Esophagus squamous epithelium (tissue), 5 donors: ENCODE measurements at regions not wholly inside any gene's neighbourhood (a gene's known extent, or its start where the extent isn't known, plus 50 kb on each side); places are given as distances from the start of the nearest gene placed in this dataset.

Source experiments
- DNase-seq: peaks from one replicate; lab custom pipeline; 2025; lab: John Stamatoyannopoulos, UW
- H3K27ac ChIP-seq, 4 donors: fragments of 200-600 bp; sonication (generic); one replicate each; pipeline ENCODE4 v1.5.1; 2016 to 2019; ENCODE audit warnings: mild to moderate bottlenecking in 1 of 4
- H3K27me3 ChIP-seq, 4 donors: fragments of 200-600 bp; sonication (generic); 1 replicate in 3 of 4; 2 replicates in 1 of 4; pipeline versions ENCODE4 v1.5.1 to v1.6.0; 2017 to 2021; ENCODE audit warnings: antibody characterized with exemption in 1 of 4
- H3K36me3 ChIP-seq, 3 donors: fragments of 200-600 bp; sonication (generic); one replicate each; pipeline ENCODE4 v1.5.1; 2016 to 2019
- H3K4me1 ChIP-seq, 3 donors: fragments of 200-600 bp; sonication (generic); one replicate each; pipeline ENCODE4 v1.5.1; 2017 to 2019
- H3K4me3 ChIP-seq, 4 donors: fragments of 200-600 bp; sonication (generic); 1 replicate in 3 of 4; 2 replicates in 1 of 4; pipeline ENCODE4 v1.5.1; 2016 to 2019; ENCODE audit warnings: mild to moderate bottlenecking in 2 of 4, moderate library complexity in 1 of 4
- H3K9me3 ChIP-seq, 3 donors: fragments of 200-600 bp; sonication (generic); one replicate each; pipeline ENCODE4 v1.5.1; 2016 to 2019
- CTCF ChIP-seq, 6 experiments: fragments of 450-650 bp in 4 of 6; fragments of 200-600 bp in 2 of 6; sonication (generic) in 2 of 6; IDR thresholded peaks; one replicate each; pipeline ENCODE4 v1.5.1; 2016 to 2019; ENCODE audit warnings: antibody characterized with exemption in 6 of 6, mild to moderate bottlenecking in 4 of 6, moderate library complexity in 4 of 6
- POLR2A ChIP-seq, 4 donors: fragments of 450-650 bp; IDR thresholded peaks; one replicate each; pipeline ENCODE4 v1.6.1; 2017; ENCODE audit warnings: antibody characterized with exemption in 4 of 4, mild to moderate bottlenecking in 4 of 4, moderate library complexity in 3 of 4
- whole genome bisulfite sequencing, 2 donors: methylation state at CpG; one replicate each; pipeline ENCODE4 v1.1.5; 2018; 5-methylcytosine and 5-hydroxymethylcytosine counted together
- intact Hi-C: fragments of 100-400 bp; cut with DNase I; formaldehyde crosslinking; loops from one replicate; pipeline ENCODE4 v1.15.0; 2022
- donor health status: DM: yes; HTN: yes; CAD: no.

- 92 to 100% methylated on average over 1 of the region's 1 CpG for WGBS, 2 donors
- TF ChIP-seq POLR2A (IDR thresholded peaks at IDR 0.05): no peak
- TF ChIP-seq CTCF (IDR thresholded peaks at IDR 0.05): no peak
- DNase-seq: no peak
- no peak overlapping the region for H3K27ac ChIP-seq
- H3K4me3 ChIP-seq: no peak overlapping the region
- intact Hi-C loops: no loop called here
- no peaks in the 10 kb centered on the region for H3K4me1 ChIP-seq
- no peaks in the 10 kb centered on the region for H3K9me3 ChIP-seq
- peaks cover 0 to 43% (median 0%) of the 10 kb centered on the region in 3 donors for H3K36me3 ChIP-seq
- no peaks in the 10 kb centered on the region for H3K27me3 ChIP-seq
Measured at GRCh38 chr20:3354247-3354646, 53.2 kb downstream of the DNAAF9 start.

GRCh38 chr20:3353646-3354045 is 53.8 kb downstream of the DNAAF9 start:
- H3K27me3 ChIP-seq: no peaks in the 10 kb centered on the region
- H3K27ac ChIP-seq: no peak overlapping the region
- intact Hi-C loops: no loop called here
- 82 to 90% methylated on average over 1 to 2 of the region's 2 CpGs for WGBS, 2 donors
- H3K4me1 ChIP-seq: no peaks in the 10 kb centered on the region
- H3K9me3 ChIP-seq: no peaks in the 10 kb centered on the region
- TF ChIP-seq POLR2A (IDR thresholded peaks at IDR 0.05): no peak
- no peak overlapping the region for H3K4me3 ChIP-seq
- H3K36me3 ChIP-seq: peaks cover 0 to 41% (median 0%) of the 10 kb centered on the region in 3 donors
- DNase-seq: no peak

- DNase-seq: no peak
- TF ChIP-seq POLR2A (IDR thresholded peaks at IDR 0.05) (no peak), CTCF (IDR thresholded peaks at IDR 0.05) (no peak)
- H3K36me3 ChIP-seq: peaks cover 0 to 41% (median 0%) of the 10 kb centered on the region in 3 donors
- H3K27me3 ChIP-seq: no peaks in the 10 kb centered on the region
- no peaks in the 10 kb centered on the region for H3K4me1 ChIP-seq
- no peak overlapping the region for H3K4me3 ChIP-seq
- intact Hi-C loops: no loop called here
- no peaks in the 10 kb centered on the region for H3K9me3 ChIP-seq
- 92 to 94% methylated on average over 6 of the region's 6 CpGs for WGBS, 2 donors
- H3K27ac ChIP-seq: no peak overlapping the region
Measured at GRCh38 chr20:3352202-3352601, 55.3 kb downstream of the DNAAF9 start.

- TF ChIP-seq CTCF (IDR thresholded peaks at IDR 0.05) (no peak), POLR2A (IDR thresholded peaks at IDR 0.05) (no peak)
- intact Hi-C loops: no loop called here
- whole genome bisulfite sequencing, 2 donors: 81 to 95% methylated on average over 1 of the region's 1 CpG
- H3K4me3 ChIP-seq: no peak overlapping the region
- peaks cover 0 to 54% (median 0%) of the 10 kb centered on the region in 3 donors for H3K36me3 ChIP-seq
- H3K4me1 ChIP-seq: no peaks in the 10 kb centered on the region
- no peak for DNase-seq
- no peaks in the 10 kb centered on the region for H3K27me3 ChIP-seq
- H3K9me3 ChIP-seq: no peaks in the 10 kb centered on the region
- no peak overlapping the region for H3K27ac ChIP-seq
Measured at GRCh38 chr20:3350422-3350821, 57.0 kb downstream of the DNAAF9 start.

GRCh38 chr20:3349786-3350185 is 57.7 kb downstream of the DNAAF9 start:
- H3K27ac ChIP-seq: no peak overlapping the region
- intact Hi-C loops: no loop called here
- H3K9me3 ChIP-seq: no peaks in the 10 kb centered on the region
- DNase-seq: no peak
- no peaks in the 10 kb centered on the region for H3K27me3 ChIP-seq
- TF ChIP-seq CTCF (IDR thresholded peaks at IDR 0.05): no peak
- TF ChIP-seq POLR2A (IDR thresholded peaks at IDR 0.05): no peak
- 86 to 100% methylated on average over 2 of the region's 2 CpGs for WGBS, 2 donors
- peaks cover 0 to 59% (median 0%) of the 10 kb centered on the region in 3 donors for H3K36me3 ChIP-seq
- no peaks in the 10 kb centered on the region for H3K4me1 ChIP-seq
- H3K4me3 ChIP-seq: no peak overlapping the region

- 89 to 92% methylated on average over 3 of the region's 3 CpGs for WGBS, 2 donors
- no peak for DNase-seq
- intact Hi-C loops: no loop called here
- Histone ChIP-seq H3K4me3 (no peak overlapping the region), H3K4me1 (no peaks in the 10 kb centered on the region), H3K36me3 (peaks cover 4 to 94% (median 4%) of the 10 kb centered on the region in 3 donors), H3K27me3 (no peaks in the 10 kb centered on the region), H3K9me3 (no peaks in the 10 kb centered on the region), H3K27ac (no peak overlapping the region)
- TF ChIP-seq POLR2A (IDR thresholded peaks at IDR 0.05): no peak
- TF ChIP-seq CTCF (IDR thresholded peaks at IDR 0.05): no peak
Measured at GRCh38 chr20:3342766-3343165, 64.7 kb downstream of the DNAAF9 start.
